Activated naive CD4-positive, alpha-beta T cell treated with anti-CD3 and anti-CD28 coated beads, Interleukin-2, amount 10 ng/mL, durations not matched to agents 7 days and 5 days (primary cell): ENCODE measurements at regions not wholly inside any gene's neighbourhood (a gene's known extent, or its start where the extent isn't known, plus 50 kb on each side); places are given as distances from the start of the nearest gene placed in this dataset.

Experiments
- CTCF ChIA-PET: fragments of 350-600 bp; sonication (Branson Sonifier 250); formaldehyde crosslinking; loops from one replicate; lab custom pipeline; 2021; ENCODE audit warnings: antibody characterized with exemption; lab: Charles Lee
- DNase-seq: peaks from one replicate; pipeline ENCODE4 v3.0.0-alpha.2; 2020
- H3K27ac Mint-ChIP-seq: one replicate; pipeline ENCODE4 v1.8.0; 2021; ENCODE audit warnings: mild to moderate bottlenecking, moderate library complexity, mixed read lengths
- H3K27me3 Mint-ChIP-seq: one replicate; pipeline ENCODE4 v1.8.0; 2021; ENCODE audit warnings: mild to moderate bottlenecking, mixed read lengths
- H3K36me3 Mint-ChIP-seq: one replicate; pipeline ENCODE4 v1.8.0; 2021; ENCODE audit warnings: mixed read lengths
- H3K4me1 Mint-ChIP-seq: one replicate; pipeline ENCODE4 v1.8.0; 2021; ENCODE audit warnings: mixed read lengths
- H3K4me3 Mint-ChIP-seq: one replicate; pipeline ENCODE4 v1.8.0; 2021; ENCODE audit warnings: mild to moderate bottlenecking, moderate library complexity, mixed read lengths
- H3K9me3 Mint-ChIP-seq: one replicate; pipeline ENCODE4 v1.8.0; 2021; ENCODE audit warnings: mixed read lengths

- Mint-ChIP-seq H3K4me1 (no peaks in the 10 kb centered on the region), H3K36me3 (no peaks in the 10 kb centered on the region), H3K9me3 (peaks cover 15% of the 10 kb centered on the region), H3K4me3 (no peak overlapping the region), H3K27ac (no peak overlapping the region), H3K27me3 (no peaks in the 10 kb centered on the region)
- DNase-seq: no peak
- CTCF ChIA-PET: no interaction called here
Measured at GRCh38 chr3:127358641-127359040, 70.8 kb upstream of the PRR20G start.

- Mint-ChIP-seq H3K27ac (no peak overlapping the region), H3K9me3 (peaks cover 15% of the 10 kb centered on the region), H3K27me3 (peaks cover 13% of the 10 kb centered on the region), H3K36me3 (no peaks in the 10 kb centered on the region), H3K4me1 (no peaks in the 10 kb centered on the region), H3K4me3 (no peak overlapping the region)
- no peak for DNase-seq
- CTCF ChIA-PET: no interaction called here
Measured at GRCh38 chr3:127356381-127356780, 68.5 kb upstream of the PRR20G start.

GRCh38 chr3:127354761-127355160, 66.9 kb upstream of the PRR20G start:
- H3K27me3 Mint-ChIP-seq: peaks cover 20% of the 10 kb centered on the region
- peaks cover 15% of the 10 kb centered on the region for H3K9me3 Mint-ChIP-seq
- H3K36me3 Mint-ChIP-seq: no peaks in the 10 kb centered on the region
- H3K4me3 Mint-ChIP-seq: no peak overlapping the region
- no peak for DNase-seq
- no peaks in the 10 kb centered on the region for H3K4me1 Mint-ChIP-seq
- no peak overlapping the region for H3K27ac Mint-ChIP-seq
- CTCF ChIA-PET: no interaction called here

- no peaks in the 10 kb centered on the region for H3K36me3 Mint-ChIP-seq
- no peak for DNase-seq
- H3K4me1 Mint-ChIP-seq: no peaks in the 10 kb centered on the region
- H3K9me3 Mint-ChIP-seq: peaks cover 10% of the 10 kb centered on the region
- H3K27ac Mint-ChIP-seq: no peak overlapping the region
- H3K27me3 Mint-ChIP-seq: peaks cover 21% of the 10 kb centered on the region
- CTCF ChIA-PET: interaction anchor here (0.9 kb wide), 1 partner anchor 51 kb away, joined by 3 read pairs; no protein-coding TSS in a partner anchor
- no peak overlapping the region for H3K4me3 Mint-ChIP-seq
Measured at GRCh38 chr3:127352612-127353011, 64.8 kb upstream of the PRR20G start.

- H3K27ac Mint-ChIP-seq: no peak overlapping the region
- DNase-seq: no peak
- no peak overlapping the region for H3K4me3 Mint-ChIP-seq
- H3K4me1 Mint-ChIP-seq: no peaks in the 10 kb centered on the region
- CTCF ChIA-PET: interaction anchor here (0.9 kb wide), 1 partner anchor 50 kb away, joined by 3 read pairs; no protein-coding TSS in a partner anchor
- H3K36me3 Mint-ChIP-seq: no peaks in the 10 kb centered on the region
- H3K27me3 Mint-ChIP-seq: peaks cover 25% of the 10 kb centered on the region
- peaks cover 3% of the 10 kb centered on the region for H3K9me3 Mint-ChIP-seq
Measured at GRCh38 chr3:127351775-127352350, 64.0 kb upstream of the PRR20G start.

GRCh38 chr3:127351321-127351720, 63.5 kb upstream of the PRR20G start:
- Mint-ChIP-seq H3K9me3 (peaks cover 3% of the 10 kb centered on the region), H3K27ac (no peak overlapping the region), H3K4me1 (no peaks in the 10 kb centered on the region), H3K27me3 (peaks cover 25% of the 10 kb centered on the region), H3K36me3 (no peaks in the 10 kb centered on the region), H3K4me3 (no peak overlapping the region)
- CTCF ChIA-PET: no interaction called here
- no peak for DNase-seq

- Mint-ChIP-seq H3K27me3 (peaks cover 25% of the 10 kb centered on the region), H3K4me3 (no peak overlapping the region), H3K36me3 (no peaks in the 10 kb centered on the region), H3K4me1 (no peaks in the 10 kb centered on the region), H3K9me3 (no peaks in the 10 kb centered on the region), H3K27ac (no peak overlapping the region)
- CTCF ChIA-PET: no interaction called here
- DNase-seq: no peak
Measured at GRCh38 chr3:127350172-127351050, 62.6 kb upstream of the PRR20G start.

GRCh38 chr3:127349501-127350171, 61.8 kb upstream of the PRR20G start:
- Mint-ChIP-seq H3K27me3 (peaks cover 25% of the 10 kb centered on the region), H3K9me3 (no peaks in the 10 kb centered on the region), H3K27ac (no peak overlapping the region), H3K36me3 (no peaks in the 10 kb centered on the region), H3K4me3 (no peak overlapping the region), H3K4me1 (no peaks in the 10 kb centered on the region)
- DNase-seq: no peak
- CTCF ChIA-PET: no interaction called here

GRCh38 chr3:127342735-127343134, 54.9 kb upstream of the PRR20G start:
- H3K4me1 Mint-ChIP-seq: no peaks in the 10 kb centered on the region
- peaks cover 19% of the 10 kb centered on the region for H3K27me3 Mint-ChIP-seq
- H3K36me3 Mint-ChIP-seq: no peaks in the 10 kb centered on the region
- H3K27ac Mint-ChIP-seq: no peak overlapping the region
- CTCF ChIA-PET: no interaction called here
- DNase-seq: no peak
- H3K9me3 Mint-ChIP-seq: peaks cover 8% of the 10 kb centered on the region
- no peak overlapping the region for H3K4me3 Mint-ChIP-seq

GRCh38 chr3:127339928-127340861, 52.3 kb upstream of the PRR20G start:
- CTCF ChIA-PET: no interaction called here
- Mint-ChIP-seq H3K27me3 (peaks cover 23% of the 10 kb centered on the region), H3K4me3 (no peak overlapping the region), H3K9me3 (peaks cover 8% of the 10 kb centered on the region), H3K4me1 (no peaks in the 10 kb centered on the region), H3K36me3 (no peaks in the 10 kb centered on the region), H3K27ac (no peak overlapping the region)
- DNase-seq: no peak

GRCh38 chr3:127339016-127339415, 51.2 kb upstream of the PRR20G start:
- no peaks in the 10 kb centered on the region for H3K4me1 Mint-ChIP-seq
- DNase-seq: no peak
- H3K27me3 Mint-ChIP-seq: peaks cover 23% of the 10 kb centered on the region
- no peak overlapping the region for H3K4me3 Mint-ChIP-seq
- H3K9me3 Mint-ChIP-seq: peaks cover 8% of the 10 kb centered on the region
- CTCF ChIA-PET: no interaction called here
- no peak overlapping the region for H3K27ac Mint-ChIP-seq
- no peaks in the 10 kb centered on the region for H3K36me3 Mint-ChIP-seq

GRCh38 chr3:127337911-127338531, 50.2 kb upstream of the PRR20G start:
- no peak for DNase-seq
- no peak overlapping the region for H3K4me3 Mint-ChIP-seq
- CTCF ChIA-PET: no interaction called here

More at GRCh38 chr3:127337911-127338531, 50.2 kb upstream of the PRR20G start:
- no peak overlapping the region for H3K27ac Mint-ChIP-seq
- peaks cover 23% of the 10 kb centered on the region for H3K27me3 Mint-ChIP-seq
- no peaks in the 10 kb centered on the region for H3K36me3 Mint-ChIP-seq
- peaks cover 8% of the 10 kb centered on the region for H3K9me3 Mint-ChIP-seq
- H3K4me1 Mint-ChIP-seq: no peaks in the 10 kb centered on the region
